ENCODE measurements at regions not wholly inside any gene's neighbourhood (a gene's known extent, or its start where the extent isn't known, plus 50 kb on each side); places are given as distances from the start of the nearest gene placed in this dataset.

DNA sequence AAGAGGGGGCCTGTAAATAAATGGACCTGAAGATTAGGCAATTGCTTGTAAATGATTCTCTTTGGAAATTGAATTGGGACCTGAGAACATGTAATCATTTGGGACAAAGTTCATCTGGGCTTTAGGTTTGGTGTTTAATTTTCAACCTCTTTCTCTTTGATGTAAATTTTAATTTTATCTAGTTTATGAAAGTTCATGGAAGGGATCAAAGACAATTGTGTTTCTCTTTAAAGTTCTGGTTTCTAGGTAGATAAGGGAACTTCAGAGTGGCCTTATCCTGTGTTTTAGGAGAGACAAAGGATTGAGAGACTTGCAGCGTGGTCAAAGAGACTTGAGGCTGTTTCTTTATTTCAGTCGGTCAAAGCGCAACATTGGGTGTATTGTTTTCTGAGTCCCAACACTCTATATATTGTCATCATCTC is 1108.3 kb downstream of the TBL1XR1 start:
- in situ Hi-C loops (cut with MboI; ENCODE audit: low pct_unique_long_range_greater_than_20kb, low sequenced_read_pairs, unreplicated experiment), result no loop called here

DNA sequence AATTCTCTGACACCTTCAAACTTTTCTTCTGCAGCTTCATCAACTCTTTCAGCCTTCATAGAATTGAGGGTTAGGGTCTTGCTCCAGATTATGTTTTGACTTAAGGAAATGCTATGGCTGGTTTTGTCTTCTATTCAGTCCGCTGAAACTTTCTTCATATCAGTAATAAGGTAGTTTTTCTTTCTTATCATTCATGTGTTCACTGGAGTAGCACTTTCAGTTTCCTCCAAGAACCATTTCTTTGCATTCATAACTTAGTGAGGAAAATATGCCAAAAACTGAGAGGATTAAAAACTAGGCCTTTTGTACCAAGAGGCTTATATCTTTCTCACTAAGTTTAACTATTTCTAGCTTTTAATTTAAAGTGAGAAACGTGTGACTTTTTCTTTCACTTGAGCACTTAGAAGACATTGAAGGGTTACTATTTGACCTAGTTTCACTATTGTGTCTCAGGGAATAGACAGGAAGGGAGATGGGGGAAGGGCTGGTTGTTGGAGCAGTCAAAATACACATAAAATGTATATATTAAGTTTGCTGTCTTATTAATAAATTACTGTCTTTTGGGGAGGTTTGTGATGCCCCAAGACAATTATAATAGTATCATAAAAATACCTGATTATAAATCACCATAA is 1110.1 kb downstream of the TBL1XR1 start:
- in situ Hi-C loops (cut with MboI; ENCODE audit: low pct_unique_long_range_greater_than_20kb, low sequenced_read_pairs, unreplicated experiment), result no loop called here
- TF ChIP-seq, protein P1, sequence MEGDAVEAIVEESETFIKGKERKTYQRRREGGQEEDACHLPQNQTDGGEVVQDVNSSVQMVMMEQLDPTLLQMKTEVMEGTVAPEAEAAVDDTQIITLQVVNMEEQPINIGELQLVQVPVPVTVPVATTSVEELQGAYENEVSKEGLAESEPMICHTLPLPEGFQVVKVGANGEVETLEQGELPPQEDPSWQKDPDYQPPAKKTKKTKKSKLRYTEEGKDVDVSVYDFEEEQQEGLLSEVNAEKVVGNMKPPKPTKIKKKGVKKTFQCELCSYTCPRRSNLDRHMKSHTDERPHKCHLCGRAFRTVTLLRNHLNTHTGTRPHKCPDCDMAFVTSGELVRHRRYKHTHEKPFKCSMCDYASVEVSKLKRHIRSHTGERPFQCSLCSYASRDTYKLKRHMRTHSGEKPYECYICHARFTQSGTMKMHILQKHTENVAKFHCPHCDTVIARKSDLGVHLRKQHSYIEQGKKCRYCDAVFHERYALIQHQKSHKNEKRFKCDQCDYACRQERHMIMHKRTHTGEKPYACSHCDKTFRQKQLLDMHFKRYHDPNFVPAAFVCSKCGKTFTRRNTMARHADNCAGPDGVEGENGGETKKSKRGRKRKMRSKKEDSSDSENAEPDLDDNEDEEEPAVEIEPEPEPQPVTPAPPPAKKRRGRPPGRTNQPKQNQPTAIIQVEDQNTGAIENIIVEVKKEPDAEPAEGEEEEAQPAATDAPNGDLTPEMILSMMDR (IDR thresholded peaks at IDR 0.05; ENCODE audit: extremely low read depth, insufficient read depth, missing control alignments), result no peak
- no peak for DNase-seq (ENCODE audit: low spot score)

More for the DNA sequence above, 1108.3 kb downstream of the TBL1XR1 start:
- DNase-seq (ENCODE audit: low spot score), result no peak
- TF ChIP-seq, protein P1 (IDR thresholded peaks at IDR 0.05; ENCODE audit: extremely low read depth, insufficient read depth, missing control alignments), result no peak

DNA sequence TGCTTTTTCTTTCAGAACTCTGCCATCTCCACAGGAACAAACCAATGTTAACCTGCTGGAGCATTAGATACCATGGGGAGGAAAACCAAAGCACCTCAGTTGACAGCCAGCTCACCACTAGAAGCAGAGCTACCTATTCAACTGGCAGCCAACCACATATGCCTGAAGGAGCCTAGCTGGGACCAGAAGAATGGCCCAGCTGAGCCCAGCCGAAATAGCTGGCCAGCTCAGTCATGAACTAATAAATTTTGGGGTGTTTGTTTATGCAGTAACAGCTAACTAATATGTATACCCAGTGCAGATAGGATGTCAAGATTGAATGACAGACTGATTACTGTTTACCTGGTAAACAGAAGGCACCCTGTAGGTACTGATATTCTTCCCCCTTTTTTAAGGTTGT is 1117.5 kb downstream of the TBL1XR1 start:
- in situ Hi-C loops (cut with MboI; ENCODE audit: low pct_unique_long_range_greater_than_20kb, low sequenced_read_pairs, unreplicated experiment), result no loop called here
- TF ChIP-seq, protein P1 (IDR thresholded peaks at IDR 0.05; ENCODE audit: extremely low read depth, insufficient read depth, missing control alignments), result no peak
- DNase-seq (ENCODE audit: low spot score), result no peak

DNA sequence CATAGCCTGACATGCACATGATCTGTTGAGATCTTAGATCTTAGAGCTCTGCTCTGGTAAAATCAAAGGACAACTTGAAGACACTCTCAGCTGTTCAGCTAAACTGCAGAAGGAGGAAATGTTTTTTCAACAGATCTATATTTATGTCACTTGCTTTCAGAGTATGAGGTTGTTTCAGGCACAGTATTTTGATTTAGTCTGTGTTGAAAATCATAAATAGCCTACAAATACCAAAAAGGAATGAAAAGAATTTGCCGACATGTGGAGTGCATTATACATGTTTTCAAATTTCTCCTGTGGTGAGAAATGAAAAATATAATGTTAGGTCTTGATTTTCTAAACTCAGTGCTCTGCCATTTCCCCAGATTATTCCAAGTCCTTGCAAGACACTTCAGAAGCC is 1118.4 kb downstream of the TBL1XR1 start:
- in situ Hi-C loops (cut with MboI; ENCODE audit: low pct_unique_long_range_greater_than_20kb, low sequenced_read_pairs, unreplicated experiment), result no loop called here
- TF ChIP-seq, protein P1 (IDR thresholded peaks at IDR 0.05; ENCODE audit: extremely low read depth, insufficient read depth, missing control alignments), result no peak
- DNase-seq (ENCODE audit: low spot score), result no peak

DNA sequence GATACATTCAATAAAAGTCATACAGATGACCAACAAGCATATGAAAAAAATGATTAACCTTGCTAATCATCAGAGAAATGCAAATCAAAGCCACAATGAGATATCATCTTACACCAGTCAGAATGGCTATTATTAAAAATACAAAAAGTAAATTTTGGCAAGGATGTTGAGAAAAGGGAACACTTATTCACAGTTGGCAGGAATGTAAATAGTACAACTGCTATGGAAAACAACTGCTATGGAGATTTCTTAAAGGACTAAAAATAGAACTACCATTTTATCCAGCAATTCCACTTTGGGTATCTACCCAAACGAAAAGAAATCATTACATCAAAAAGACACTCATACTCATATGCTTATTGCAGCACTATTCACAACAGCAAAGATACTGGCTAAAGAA is 1121.8 kb downstream of the TBL1XR1 start:
- TF ChIP-seq, protein P1 (IDR thresholded peaks at IDR 0.05; ENCODE audit: extremely low read depth, insufficient read depth, missing control alignments), result no peak
- no peak for DNase-seq (ENCODE audit: low spot score)
- in situ Hi-C loops (cut with MboI; ENCODE audit: low pct_unique_long_range_greater_than_20kb, low sequenced_read_pairs, unreplicated experiment), result no loop called here

DNA sequence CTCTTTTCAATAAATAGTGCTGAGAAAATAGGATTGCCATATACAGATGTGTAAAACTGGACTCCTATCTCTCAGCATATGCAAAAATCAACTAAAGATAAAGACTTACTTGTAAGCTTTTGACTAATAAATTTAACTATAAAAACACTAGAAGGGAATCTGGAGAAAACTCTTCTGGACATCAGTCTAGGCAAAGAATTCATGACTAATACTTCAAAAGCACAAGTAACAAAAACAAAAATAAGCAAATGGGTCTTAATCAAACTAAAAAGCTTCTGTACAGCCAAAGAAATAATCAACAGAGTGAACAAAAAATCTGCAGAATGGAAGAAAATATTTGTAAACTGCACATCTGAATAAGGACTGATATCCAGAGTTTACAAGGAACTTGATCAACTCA is 1122.2 kb downstream of the TBL1XR1 start:
- in situ Hi-C loops (cut with MboI; ENCODE audit: low pct_unique_long_range_greater_than_20kb, low sequenced_read_pairs, unreplicated experiment), result no loop called here
- DNase-seq (ENCODE audit: low spot score), result no peak
- TF ChIP-seq, protein P1 (IDR thresholded peaks at IDR 0.05; ENCODE audit: extremely low read depth, insufficient read depth, missing control alignments), result no peak

All from GM13977 (cell line).